ENCODE measurements at regions not wholly inside any gene's neighbourhood (a gene's known extent, or its start where the extent isn't known, plus 50 kb on each side); places are given as distances from the start of the nearest gene placed in this dataset.

GRCh38 chr7:129366-130221, 62.8 kb upstream of the FAM20C start:
- no peak for TF ChIP-seq CTCF (IDR thresholded peaks at IDR 0.05; ENCODE audit: extremely low read depth, missing control alignments)
- DNase-seq (ENCODE audit: low spot score), result no peak

DNA sequence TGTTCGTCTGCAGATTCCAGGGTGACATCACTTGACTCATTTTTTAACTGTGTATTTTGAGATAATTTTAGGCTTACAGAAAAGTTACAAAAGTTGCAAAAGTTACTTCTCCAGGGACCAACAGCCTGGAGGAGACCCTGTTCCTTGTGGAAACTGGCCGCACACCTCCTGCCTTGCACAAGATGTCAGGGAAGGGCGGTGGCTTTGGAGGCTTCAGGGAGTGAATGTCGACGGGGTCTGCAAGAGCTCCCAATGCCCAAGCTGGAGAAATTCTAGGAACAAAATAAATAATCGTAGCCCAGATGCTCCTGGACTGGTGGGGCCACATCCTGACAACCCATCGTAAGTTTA, 62.2 kb upstream of the FAM20C start:
- TF ChIP-seq CTCF (IDR thresholded peaks at IDR 0.05; ENCODE audit: extremely low read depth, missing control alignments), result no peak
- DNase-seq (ENCODE audit: low spot score), result no peak

GRCh38 chr7:130875-131780, 61.2 kb upstream of the FAM20C start:
- TF ChIP-seq CTCF (IDR thresholded peaks at IDR 0.05; ENCODE audit: extremely low read depth, missing control alignments), result no peak
- DNase-seq (ENCODE audit: low spot score), result no peak

GRCh38 chr7:131781-132482, 60.4 kb upstream of the FAM20C start:
- TF ChIP-seq CTCF (IDR thresholded peaks at IDR 0.05; ENCODE audit: extremely low read depth, missing control alignments), result no peak
- DNase-seq (ENCODE audit: low spot score), result no peak

- TF ChIP-seq CTCF (IDR thresholded peaks at IDR 0.05; ENCODE audit: extremely low read depth, missing control alignments), result no peak
- no peak for DNase-seq (ENCODE audit: low spot score)
Measured at GRCh38 chr7:132899-133298, 59.5 kb upstream of the FAM20C start.

- no peak for TF ChIP-seq CTCF (IDR thresholded peaks at IDR 0.05; ENCODE audit: extremely low read depth, missing control alignments)
- DNase-seq (ENCODE audit: low spot score), result no peak
Measured at GRCh38 chr7:133470-133869, 58.9 kb upstream of the FAM20C start.

Data from GM20000 (cell line).